ENCODE measurements at regions not wholly inside any gene's neighbourhood (a gene's known extent, or its start where the extent isn't known, plus 50 kb on each side); places are given as distances from the start of the nearest gene placed in this dataset.

GRCh38 chr9:73536403-73536802 is 384.7 kb downstream of the ANXA1 start:
- ATAC-seq (no peak), DNase-seq (no peak)
- Mint-ChIP-seq H3K4me3 (no peak overlapping the region), H3K27me3 (ENCODE audit: low read depth in 2 of 2) (no peaks in the 10 kb centered on the region), H3K9me3 (peaks cover 0 to 2% of the 10 kb centered on the region in 2 donors), H3K27ac (no peak overlapping the region), H3K36me3 (no peaks in the 10 kb centered on the region), H3K4me1 (no peaks in the 10 kb centered on the region)
- TF ChIP-seq, protein P1, sequence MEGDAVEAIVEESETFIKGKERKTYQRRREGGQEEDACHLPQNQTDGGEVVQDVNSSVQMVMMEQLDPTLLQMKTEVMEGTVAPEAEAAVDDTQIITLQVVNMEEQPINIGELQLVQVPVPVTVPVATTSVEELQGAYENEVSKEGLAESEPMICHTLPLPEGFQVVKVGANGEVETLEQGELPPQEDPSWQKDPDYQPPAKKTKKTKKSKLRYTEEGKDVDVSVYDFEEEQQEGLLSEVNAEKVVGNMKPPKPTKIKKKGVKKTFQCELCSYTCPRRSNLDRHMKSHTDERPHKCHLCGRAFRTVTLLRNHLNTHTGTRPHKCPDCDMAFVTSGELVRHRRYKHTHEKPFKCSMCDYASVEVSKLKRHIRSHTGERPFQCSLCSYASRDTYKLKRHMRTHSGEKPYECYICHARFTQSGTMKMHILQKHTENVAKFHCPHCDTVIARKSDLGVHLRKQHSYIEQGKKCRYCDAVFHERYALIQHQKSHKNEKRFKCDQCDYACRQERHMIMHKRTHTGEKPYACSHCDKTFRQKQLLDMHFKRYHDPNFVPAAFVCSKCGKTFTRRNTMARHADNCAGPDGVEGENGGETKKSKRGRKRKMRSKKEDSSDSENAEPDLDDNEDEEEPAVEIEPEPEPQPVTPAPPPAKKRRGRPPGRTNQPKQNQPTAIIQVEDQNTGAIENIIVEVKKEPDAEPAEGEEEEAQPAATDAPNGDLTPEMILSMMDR (IDR thresholded peaks at IDR 0.05) = no peak
- WGBS (ENCODE audit: insufficient coverage) = 88% methylated on average over 2 of the region's 2 CpGs
- intact Hi-C loops (cut with micrococcal nuclease) = no loop called here
- H3K9me3 ChIP-seq (ENCODE audit: control insufficient read depth, insufficient read depth, low read length) = no peaks in the 10 kb centered on the region
- H3K4me3 ChIP-seq (ENCODE audit: low read length) = no peak overlapping the region
- no peaks in the 10 kb centered on the region for H3K4me1 ChIP-seq (ENCODE audit: control insufficient read depth, insufficient read depth, low read length)
- no peaks in the 10 kb centered on the region for H3K27me3 ChIP-seq (ENCODE audit: control insufficient read depth, insufficient read depth, low read length)
- no peak overlapping the region for H3K27ac ChIP-seq (ENCODE audit: low read length)
- no peaks in the 10 kb centered on the region for H3K36me3 ChIP-seq (ENCODE audit: control insufficient read depth, insufficient read depth, low read length)

DNA sequence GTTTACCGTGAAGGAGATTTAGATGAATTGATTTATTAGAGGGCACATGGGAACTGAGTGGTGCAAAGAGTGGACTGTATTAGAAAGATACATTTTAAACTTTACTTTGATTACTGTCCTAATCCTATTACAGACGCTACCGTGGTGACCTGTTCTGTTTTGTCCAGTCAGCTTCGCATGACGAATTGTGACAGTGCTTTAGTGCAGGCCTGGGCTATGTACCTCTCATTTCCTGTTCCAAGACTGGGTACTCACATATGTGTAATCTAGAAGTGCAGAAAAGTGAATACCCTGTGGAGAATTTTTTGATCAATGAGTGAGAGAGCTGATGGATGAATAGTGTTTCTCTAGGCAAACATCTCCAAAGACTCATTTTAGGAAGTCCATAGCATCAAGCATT is 385.9 kb downstream of the ANXA1 start:
- Mint-ChIP-seq H3K4me1 (no peaks in the 10 kb centered on the region), H3K27me3 (ENCODE audit: low read depth in 2 of 2) (no peaks in the 10 kb centered on the region), H3K4me3 (no peak overlapping the region), H3K27ac (no peak overlapping the region), H3K9me3 (peaks cover 0 to 5% of the 10 kb centered on the region in 2 donors), H3K36me3 (no peaks in the 10 kb centered on the region)
- Histone ChIP-seq H3K4me1 (ENCODE audit: control insufficient read depth, insufficient read depth, low read length) (no peaks in the 10 kb centered on the region), H3K9me3 (ENCODE audit: control insufficient read depth, insufficient read depth, low read length) (no peaks in the 10 kb centered on the region), H3K27me3 (ENCODE audit: control insufficient read depth, insufficient read depth, low read length) (no peaks in the 10 kb centered on the region), H3K27ac (ENCODE audit: low read length) (no peak overlapping the region), H3K4me3 (ENCODE audit: low read length) (no peak overlapping the region), H3K36me3 (ENCODE audit: control insufficient read depth, insufficient read depth, low read length) (no peaks in the 10 kb centered on the region)
- 89% methylated on average over 5 of the region's 5 CpGs for WGBS (ENCODE audit: insufficient coverage)
- DNase-seq (no peak), ATAC-seq (no peak)
- TF ChIP-seq, protein P1 (IDR thresholded peaks at IDR 0.05) = no peak
- intact Hi-C loops (cut with micrococcal nuclease) = no loop called here

GRCh38 chr9:73539881-73540390 is 388.3 kb downstream of the ANXA1 start:
- intact Hi-C loops (cut with micrococcal nuclease) = no loop called here
- H3K27ac Mint-ChIP-seq = no peak overlapping the region
- no peak overlapping the region for H3K27ac ChIP-seq (ENCODE audit: low read length)
- no peaks in the 10 kb centered on the region for H3K4me1 Mint-ChIP-seq
- no peaks in the 10 kb centered on the region for H3K9me3 ChIP-seq (ENCODE audit: control insufficient read depth, insufficient read depth, low read length)
- no peaks in the 10 kb centered on the region for H3K27me3 ChIP-seq (ENCODE audit: control insufficient read depth, insufficient read depth, low read length)
- no peak overlapping the region for H3K4me3 ChIP-seq (ENCODE audit: low read length)
- H3K36me3 Mint-ChIP-seq = no peaks in the 10 kb centered on the region
- TF ChIP-seq, protein P1 (IDR thresholded peaks at IDR 0.05) = no peak
- peaks cover 0 to 4% of the 10 kb centered on the region in 2 donors for H3K9me3 Mint-ChIP-seq
- 80% methylated on average over 7 of the region's 7 CpGs for WGBS (ENCODE audit: insufficient coverage)
- no peaks in the 10 kb centered on the region for H3K27me3 Mint-ChIP-seq (ENCODE audit: low read depth in 2 of 2)
- H3K4me3 Mint-ChIP-seq = no peak overlapping the region
- no peaks in the 10 kb centered on the region for H3K36me3 ChIP-seq (ENCODE audit: control insufficient read depth, insufficient read depth, low read length)
- DNase-seq = no peak
- no peaks in the 10 kb centered on the region for H3K4me1 ChIP-seq (ENCODE audit: control insufficient read depth, insufficient read depth, low read length)
- ATAC-seq = no peak

- no peaks in the 10 kb centered on the region for H3K4me1 Mint-ChIP-seq
- no peaks in the 10 kb centered on the region for H3K36me3 ChIP-seq (ENCODE audit: control insufficient read depth, insufficient read depth, low read length)
- WGBS (ENCODE audit: insufficient coverage) = 43% methylated on average over 1 of the region's 2 CpGs
- DNase-seq (no peak), ATAC-seq (no peak)
- H3K27me3 ChIP-seq (ENCODE audit: control insufficient read depth, insufficient read depth, low read length) = no peaks in the 10 kb centered on the region
- no peak overlapping the region for H3K27ac ChIP-seq (ENCODE audit: low read length)
- H3K36me3 Mint-ChIP-seq = no peaks in the 10 kb centered on the region
- peaks cover 0 to 8% of the 10 kb centered on the region in 2 donors for H3K9me3 Mint-ChIP-seq
- no peaks in the 10 kb centered on the region for H3K4me1 ChIP-seq (ENCODE audit: control insufficient read depth, insufficient read depth, low read length)
- no peak overlapping the region for H3K27ac Mint-ChIP-seq
- no peaks in the 10 kb centered on the region for H3K9me3 ChIP-seq (ENCODE audit: control insufficient read depth, insufficient read depth, low read length)
- H3K27me3 Mint-ChIP-seq (ENCODE audit: low read depth in 2 of 2) = no peaks in the 10 kb centered on the region
- H3K4me3 Mint-ChIP-seq = no peak overlapping the region
- H3K4me3 ChIP-seq (ENCODE audit: low read length) = no peak overlapping the region
- TF ChIP-seq, protein P1 (IDR thresholded peaks at IDR 0.05) = no peak
- intact Hi-C loops (cut with micrococcal nuclease) = no loop called here
Observed at GRCh38 chr9:73541923-73542322, 390.3 kb downstream of the ANXA1 start.

All from natural killer cell (primary cell).